Colonic mucosa (tissue), 4 donors: ENCODE measurements at regions not wholly inside any gene's neighbourhood (a gene's known extent, or its start where the extent isn't known, plus 50 kb on each side); places are given as distances from the start of the nearest gene placed in this dataset.

Experiments used
- DNase-seq: peaks from one replicate; pipeline ENCODE4 v3.0.0-alpha.2; 2020
- H3K27ac ChIP-seq: fragments of 200-600 bp; one replicate; pipeline ENCODE4 v1.8.0; 2021
- H3K27me3 ChIP-seq: fragments of 200-600 bp; one replicate; pipeline ENCODE4 v1.8.0; 2021
- H3K36me3 ChIP-seq: fragments of 200-600 bp; one replicate; pipeline ENCODE4 v1.8.0; 2021
- H3K4me1 ChIP-seq: fragments of 200-600 bp; one replicate; pipeline ENCODE4 v1.8.0; 2021; ENCODE audit warnings: mild to moderate bottlenecking
- H3K4me3 ChIP-seq: fragments of 200-600 bp; one replicate; pipeline ENCODE4 v1.8.0; 2021
- H3K9ac ChIP-seq, 2 donors: one replicate each; pipeline ENCODE4 v1.7.0; 2013; ENCODE audit warnings: control low read depth in 2 of 2, low read depth in 2 of 2, low read length in 2 of 2
- H3K9me3 ChIP-seq: fragments of 200-600 bp; one replicate; pipeline ENCODE4 v1.8.0; 2021
- CTCF ChIP-seq: fragments of 200-600 bp; IDR thresholded peaks from one replicate; pipeline ENCODE4 v1.8.0; 2022; ENCODE audit warnings: antibody characterized with exemption, mild to moderate bottlenecking
- intact Hi-C: fragments of 100-400 bp; cut with DNase I; formaldehyde crosslinking; loops from one replicate; pipeline ENCODE4 v1.14.1; 2022
- donor health status: healthy.
- donor health status: DM: no; HTN: no; CAD: no.
- donor health status: DM: no; HTN: no; CAD: no.

DNA sequence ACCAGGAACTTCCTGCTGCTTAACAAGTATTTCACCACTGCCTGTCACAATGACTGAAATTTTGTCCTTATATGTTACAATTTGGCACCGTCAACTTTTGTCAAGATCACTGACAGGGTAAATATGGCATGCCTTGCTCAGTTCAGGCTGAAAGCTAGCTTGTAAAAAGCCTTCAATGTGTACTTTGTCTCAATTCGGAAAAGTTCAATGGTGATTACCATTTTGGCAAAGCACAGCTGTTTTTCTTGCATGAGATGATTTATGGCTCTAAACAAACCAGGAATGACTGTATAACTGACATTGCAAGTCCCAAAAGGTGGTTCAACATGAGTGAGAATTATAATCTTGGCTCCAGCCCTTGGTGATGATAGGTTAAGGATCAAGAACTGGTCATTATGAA is 1255.2 kb downstream of the CNTNAP5 start:
- intact Hi-C loops, result no loop called here
- Histone ChIP-seq H3K36me3 (no peaks in the 10 kb centered on the region), H3K27ac (no peak overlapping the region), H3K27me3 (no peaks in the 10 kb centered on the region), H3K9ac (no peak overlapping the region), H3K4me3 (no peak overlapping the region), H3K4me1 (no peaks in the 10 kb centered on the region), H3K9me3 (no peaks in the 10 kb centered on the region)
- DNase-seq, result no peak
- no peak for TF ChIP-seq CTCF

- Histone ChIP-seq H3K4me3 (no peak overlapping the region), H3K27me3 (no peaks in the 10 kb centered on the region), H3K9ac (no peak overlapping the region), H3K9me3 (no peaks in the 10 kb centered on the region), H3K4me1 (no peaks in the 10 kb centered on the region), H3K36me3 (no peaks in the 10 kb centered on the region), H3K27ac (no peak overlapping the region)
- intact Hi-C loops, result no loop called here
- TF ChIP-seq CTCF, result no peak
- DNase-seq, result no peak
Measured at GRCh38 chr2:125281242-125281641, 1256.2 kb downstream of the CNTNAP5 start.

DNA sequence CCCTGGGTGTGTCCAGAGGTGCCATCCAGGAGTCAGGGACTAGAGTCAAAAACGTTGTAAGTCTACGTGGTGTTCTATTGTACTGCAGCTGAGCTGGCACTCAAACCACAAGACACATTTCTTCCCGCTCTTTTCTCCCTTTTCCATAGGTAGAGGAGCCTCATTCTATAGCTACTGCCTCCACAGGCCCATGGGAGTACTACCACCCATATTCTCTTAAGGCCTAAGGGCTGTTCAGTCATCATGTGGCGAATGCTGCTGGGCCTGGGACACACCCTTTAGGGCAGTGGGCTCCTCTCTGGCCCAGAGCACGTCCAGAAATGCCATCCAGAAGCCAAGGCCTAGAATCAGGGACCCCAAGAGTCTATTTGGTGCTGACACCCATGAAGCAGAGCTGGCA is 1271.7 kb downstream of the CNTNAP5 start:
- intact Hi-C loops, result no loop called here
- no peak overlapping the region for H3K9ac ChIP-seq
- H3K4me1 ChIP-seq, result no peaks in the 10 kb centered on the region
- no peaks in the 10 kb centered on the region for H3K36me3 ChIP-seq
- no peaks in the 10 kb centered on the region for H3K27me3 ChIP-seq
- DNase-seq, result no peak
- no peak overlapping the region for H3K27ac ChIP-seq
- TF ChIP-seq CTCF, result no peak
- H3K4me3 ChIP-seq, result no peak overlapping the region
- no peaks in the 10 kb centered on the region for H3K9me3 ChIP-seq

DNA sequence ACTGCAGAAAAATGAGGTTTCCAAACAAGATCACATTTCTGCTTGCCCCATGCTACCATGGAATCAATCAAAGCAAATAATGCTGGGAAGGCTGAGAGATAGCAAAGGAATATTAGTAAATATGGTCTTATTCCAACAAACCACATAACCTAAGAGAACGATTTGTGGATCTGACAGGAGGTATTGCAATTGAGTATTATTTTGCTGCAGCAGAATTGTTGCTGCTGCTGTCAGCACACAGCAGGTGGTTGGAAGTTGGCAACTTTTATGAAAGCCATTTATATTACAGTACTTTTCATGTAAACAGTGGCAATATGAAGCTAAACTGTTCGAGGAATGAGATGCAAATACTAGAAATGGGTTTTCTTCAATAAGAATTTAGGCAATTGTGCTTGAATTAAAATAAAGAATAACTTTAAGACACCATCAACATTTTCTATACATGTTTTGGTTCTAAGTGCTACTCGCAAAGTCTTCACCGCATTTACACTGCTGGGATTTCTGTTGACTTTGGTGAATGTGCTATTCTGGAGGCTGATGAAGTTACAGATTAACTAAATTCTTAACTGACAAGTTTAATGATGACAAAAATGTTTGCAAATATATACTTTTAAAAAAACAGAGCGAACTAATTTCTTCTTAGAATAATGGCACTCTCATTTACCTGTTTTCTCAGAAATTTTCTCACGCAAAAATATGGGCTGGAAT is 1285.7 kb downstream of the CNTNAP5 start:
- no peak overlapping the region for H3K27ac ChIP-seq
- no peaks in the 10 kb centered on the region for H3K4me1 ChIP-seq
- intact Hi-C loops, result no loop called here
- H3K4me3 ChIP-seq, result no peak overlapping the region
- H3K9me3 ChIP-seq, result no peaks in the 10 kb centered on the region
- H3K9ac ChIP-seq, result no peak overlapping the region
- no peak for DNase-seq
- no peaks in the 10 kb centered on the region for H3K36me3 ChIP-seq
- TF ChIP-seq CTCF, result no peak
- H3K27me3 ChIP-seq, result no peaks in the 10 kb centered on the region

- Histone ChIP-seq H3K36me3 (no peaks in the 10 kb centered on the region), H3K4me1 (no peaks in the 10 kb centered on the region), H3K4me3 (no peak overlapping the region), H3K9me3 (no peaks in the 10 kb centered on the region), H3K27me3 (no peaks in the 10 kb centered on the region), H3K27ac (no peak overlapping the region), H3K9ac (no peak overlapping the region)
- intact Hi-C loops, result no loop called here
- DNase-seq, result no peak
- no peak for TF ChIP-seq CTCF
Measured at GRCh38 chr2:125312342-125312741, 1287.3 kb downstream of the CNTNAP5 start.
